ENCODE measurements at regions not wholly inside any gene's neighbourhood (a gene's known extent, or its start where the extent isn't known, plus 50 kb on each side); places are given as distances from the start of the nearest gene placed in this dataset.

DNA sequence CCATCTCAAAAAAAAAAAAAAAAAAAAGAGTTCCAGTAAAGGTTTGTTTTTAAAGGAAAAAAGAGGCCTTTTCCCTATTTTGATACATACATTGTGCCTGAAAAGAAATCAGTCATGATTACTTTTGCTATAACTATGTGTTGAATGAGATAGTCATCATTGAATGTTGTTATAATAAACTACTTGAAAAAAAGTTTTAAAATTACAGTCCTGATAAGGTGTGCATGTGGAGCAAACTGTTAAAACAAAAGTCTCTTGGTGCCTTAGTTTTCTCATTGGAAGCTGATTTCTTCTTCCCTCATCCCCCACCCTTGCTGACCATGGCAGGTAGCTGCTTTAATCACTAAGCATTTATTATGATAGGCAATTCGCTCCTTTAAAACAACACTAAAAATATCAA lies 172.3 kb upstream of the TBCA start:
- no peak for TF ChIP-seq ZC3H10 (CRISPR knock-in tag; IDR thresholded peaks at IDR 0.05)
- TF ChIP-seq RARB (CRISPR knock-in tag; IDR thresholded peaks at IDR 0.05): no peak
- TF ChIP-seq, protein P1, sequence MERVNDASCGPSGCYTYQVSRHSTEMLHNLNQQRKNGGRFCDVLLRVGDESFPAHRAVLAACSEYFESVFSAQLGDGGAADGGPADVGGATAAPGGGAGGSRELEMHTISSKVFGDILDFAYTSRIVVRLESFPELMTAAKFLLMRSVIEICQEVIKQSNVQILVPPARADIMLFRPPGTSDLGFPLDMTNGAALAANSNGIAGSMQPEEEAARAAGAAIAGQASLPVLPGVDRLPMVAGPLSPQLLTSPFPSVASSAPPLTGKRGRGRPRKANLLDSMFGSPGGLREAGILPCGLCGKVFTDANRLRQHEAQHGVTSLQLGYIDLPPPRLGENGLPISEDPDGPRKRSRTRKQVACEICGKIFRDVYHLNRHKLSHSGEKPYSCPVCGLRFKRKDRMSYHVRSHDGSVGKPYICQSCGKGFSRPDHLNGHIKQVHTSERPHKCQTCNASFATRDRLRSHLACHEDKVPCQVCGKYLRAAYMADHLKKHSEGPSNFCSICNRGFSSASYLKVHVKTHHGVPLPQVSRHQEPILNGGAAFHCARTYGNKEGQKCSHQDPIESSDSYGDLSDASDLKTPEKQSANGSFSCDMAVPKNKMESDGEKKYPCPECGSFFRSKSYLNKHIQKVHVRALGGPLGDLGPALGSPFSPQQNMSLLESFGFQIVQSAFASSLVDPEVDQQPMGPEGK (CRISPR knock-in tag; IDR thresholded peaks at IDR 0.05; ENCODE audit: borderline replicate concordance): no peak
- no peak for TF ChIP-seq TCF4 (CRISPR knock-in tag; IDR thresholded peaks at IDR 0.05; ENCODE audit: borderline replicate concordance)
- no peak for TF ChIP-seq ZFP3 (CRISPR knock-in tag; IDR thresholded peaks at IDR 0.05)
- no peak for TF ChIP-seq SNAI2 (CRISPR knock-in tag; IDR thresholded peaks at IDR 0.05)
- no peak for TF ChIP-seq OSR1 (CRISPR knock-in tag; IDR thresholded peaks at IDR 0.05)
- no peak for TF ChIP-seq ZNF8 (CRISPR knock-in tag; IDR thresholded peaks at IDR 0.05)
- TF ChIP-seq ARNTL (CRISPR knock-in tag; IDR thresholded peaks at IDR 0.05; ENCODE audit: borderline replicate concordance, low read depth): no peak
- TF ChIP-seq, protein P2, sequence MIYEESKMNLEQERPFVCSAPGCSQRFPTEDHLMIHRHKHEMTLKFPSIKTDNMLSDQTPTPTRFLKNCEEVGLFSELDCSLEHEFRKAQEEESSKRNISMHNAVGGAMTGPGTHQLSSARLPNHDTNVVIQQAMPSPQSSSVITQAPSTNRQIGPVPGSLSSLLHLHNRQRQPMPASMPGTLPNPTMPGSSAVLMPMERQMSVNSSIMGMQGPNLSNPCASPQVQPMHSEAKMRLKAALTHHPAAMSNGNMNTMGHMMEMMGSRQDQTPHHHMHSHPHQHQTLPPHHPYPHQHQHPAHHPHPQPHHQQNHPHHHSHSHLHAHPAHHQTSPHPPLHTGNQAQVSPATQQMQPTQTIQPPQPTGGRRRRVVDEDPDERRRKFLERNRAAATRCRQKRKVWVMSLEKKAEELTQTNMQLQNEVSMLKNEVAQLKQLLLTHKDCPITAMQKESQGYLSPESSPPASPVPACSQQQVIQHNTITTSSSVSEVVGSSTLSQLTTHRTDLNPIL (CRISPR knock-in tag; IDR thresholded peaks at IDR 0.05; ENCODE audit: low read depth): no peak
- no peak for TF ChIP-seq ZNF70 (CRISPR knock-in tag; IDR thresholded peaks at IDR 0.05)
- TF ChIP-seq, protein P3, sequence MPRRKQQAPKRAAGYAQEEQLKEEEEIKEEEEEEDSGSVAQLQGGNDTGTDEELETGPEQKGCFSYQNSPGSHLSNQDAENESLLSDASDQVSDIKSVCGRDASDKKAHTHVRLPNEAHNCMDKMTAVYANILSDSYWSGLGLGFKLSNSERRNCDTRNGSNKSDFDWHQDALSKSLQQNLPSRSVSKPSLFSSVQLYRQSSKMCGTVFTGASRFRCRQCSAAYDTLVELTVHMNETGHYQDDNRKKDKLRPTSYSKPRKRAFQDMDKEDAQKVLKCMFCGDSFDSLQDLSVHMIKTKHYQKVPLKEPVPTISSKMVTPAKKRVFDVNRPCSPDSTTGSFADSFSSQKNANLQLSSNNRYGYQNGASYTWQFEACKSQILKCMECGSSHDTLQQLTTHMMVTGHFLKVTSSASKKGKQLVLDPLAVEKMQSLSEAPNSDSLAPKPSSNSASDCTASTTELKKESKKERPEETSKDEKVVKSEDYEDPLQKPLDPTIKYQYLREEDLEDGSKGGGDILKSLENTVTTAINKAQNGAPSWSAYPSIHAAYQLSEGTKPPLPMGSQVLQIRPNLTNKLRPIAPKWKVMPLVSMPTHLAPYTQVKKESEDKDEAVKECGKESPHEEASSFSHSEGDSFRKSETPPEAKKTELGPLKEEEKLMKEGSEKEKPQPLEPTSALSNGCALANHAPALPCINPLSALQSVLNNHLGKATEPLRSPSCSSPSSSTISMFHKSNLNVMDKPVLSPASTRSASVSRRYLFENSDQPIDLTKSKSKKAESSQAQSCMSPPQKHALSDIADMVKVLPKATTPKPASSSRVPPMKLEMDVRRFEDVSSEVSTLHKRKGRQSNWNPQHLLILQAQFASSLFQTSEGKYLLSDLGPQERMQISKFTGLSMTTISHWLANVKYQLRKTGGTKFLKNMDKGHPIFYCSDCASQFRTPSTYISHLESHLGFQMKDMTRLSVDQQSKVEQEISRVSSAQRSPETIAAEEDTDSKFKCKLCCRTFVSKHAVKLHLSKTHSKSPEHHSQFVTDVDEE (CRISPR knock-in tag; IDR thresholded peaks at IDR 0.05): no peak
- no peak for TF ChIP-seq BACH2 (CRISPR knock-in tag; IDR thresholded peaks at IDR 0.05; ENCODE audit: borderline replicate concordance)
